ENCODE measurements at regions not wholly inside any gene's neighbourhood (a gene's known extent, or its start where the extent isn't known, plus 50 kb on each side); places are given as distances from the start of the nearest gene placed in this dataset.

DNA sequence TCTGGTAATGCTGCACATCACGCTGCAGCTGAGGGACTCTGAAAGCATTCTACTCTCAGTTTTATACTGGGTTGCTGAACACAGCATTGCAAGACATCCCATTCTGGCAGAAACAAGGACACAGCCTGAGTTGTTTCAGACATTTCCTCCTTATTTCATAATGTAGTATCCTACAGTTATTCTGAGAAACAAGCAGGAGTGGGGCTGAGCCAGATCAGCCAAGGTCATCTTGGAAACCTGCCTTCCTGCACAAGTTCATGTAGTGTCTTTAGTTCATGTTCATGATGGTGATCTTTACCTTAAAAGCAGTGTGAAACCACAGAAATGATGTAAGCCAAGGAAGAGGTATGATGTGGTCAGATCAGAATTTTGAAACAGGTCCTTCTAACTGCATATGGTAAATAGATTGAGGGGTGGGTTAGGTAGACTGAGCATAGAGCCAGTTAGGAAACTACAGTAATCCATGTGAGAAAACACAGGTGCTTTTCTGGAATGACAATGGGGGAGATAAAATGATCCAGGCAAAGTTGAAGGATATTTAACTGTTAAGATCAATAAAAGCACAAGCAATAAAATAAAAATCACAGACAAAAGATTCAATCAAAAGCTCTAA is 1686.8 kb downstream of the LRRC4C start:
- CTCF ChIA-PET = no interaction called here

More for the DNA sequence above, 1686.8 kb downstream of the LRRC4C start:
- TF ChIP-seq ZNF707 (tag by site-specific recombination; IDR thresholded peaks at IDR 0.05) (no peak), ZNF394 (tag by site-specific recombination; IDR thresholded peaks at IDR 0.05; ENCODE audit: borderline replicate concordance) (no peak), ZNF155 (tag by site-specific recombination; IDR thresholded peaks at IDR 0.05) (no peak), ZNF529 (tag by site-specific recombination; IDR thresholded peaks at IDR 0.05; ENCODE audit: insufficient replicate concordance) (no peak), ZNF514 (tag by site-specific recombination; IDR thresholded peaks at IDR 0.05) (no peak), ZNF560 (tag by site-specific recombination; IDR thresholded peaks at IDR 0.05; ENCODE audit: borderline replicate concordance) (no peak), ZNF654 (tag by site-specific recombination; IDR thresholded peaks at IDR 0.05; ENCODE audit: low read depth) (no peak), FEZF1 (tag by site-specific recombination; IDR thresholded peaks at IDR 0.05) (no peak), ZNF354C (tag by site-specific recombination; IDR thresholded peaks at IDR 0.05; ENCODE audit: borderline replicate concordance, low read depth) (no peak), ZNF157 (tag by site-specific recombination; IDR thresholded peaks at IDR 0.05) (no peak), KLF1 (tag by site-specific recombination; IDR thresholded peaks at IDR 0.05) (no peak), RBAK (tag by site-specific recombination; IDR thresholded peaks at IDR 0.05) (no peak)
- TF ChIP-seq, protein P1, sequence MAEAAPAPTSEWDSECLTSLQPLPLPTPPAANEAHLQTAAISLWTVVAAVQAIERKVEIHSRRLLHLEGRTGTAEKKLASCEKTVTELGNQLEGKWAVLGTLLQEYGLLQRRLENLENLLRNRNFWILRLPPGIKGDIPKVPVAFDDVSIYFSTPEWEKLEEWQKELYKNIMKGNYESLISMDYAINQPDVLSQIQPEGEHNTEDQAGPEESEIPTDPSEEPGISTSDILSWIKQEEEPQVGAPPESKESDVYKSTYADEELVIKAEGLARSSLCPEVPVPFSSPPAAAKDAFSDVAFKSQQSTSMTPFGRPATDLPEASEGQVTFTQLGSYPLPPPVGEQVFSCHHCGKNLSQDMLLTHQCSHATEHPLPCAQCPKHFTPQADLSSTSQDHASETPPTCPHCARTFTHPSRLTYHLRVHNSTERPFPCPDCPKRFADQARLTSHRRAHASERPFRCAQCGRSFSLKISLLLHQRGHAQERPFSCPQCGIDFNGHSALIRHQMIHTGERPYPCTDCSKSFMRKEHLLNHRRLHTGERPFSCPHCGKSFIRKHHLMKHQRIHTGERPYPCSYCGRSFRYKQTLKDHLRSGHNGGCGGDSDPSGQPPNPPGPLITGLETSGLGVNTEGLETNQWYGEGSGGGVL (tag by site-specific recombination; IDR thresholded peaks at IDR 0.05) = no peak
- TF ChIP-seq, protein P2, sequence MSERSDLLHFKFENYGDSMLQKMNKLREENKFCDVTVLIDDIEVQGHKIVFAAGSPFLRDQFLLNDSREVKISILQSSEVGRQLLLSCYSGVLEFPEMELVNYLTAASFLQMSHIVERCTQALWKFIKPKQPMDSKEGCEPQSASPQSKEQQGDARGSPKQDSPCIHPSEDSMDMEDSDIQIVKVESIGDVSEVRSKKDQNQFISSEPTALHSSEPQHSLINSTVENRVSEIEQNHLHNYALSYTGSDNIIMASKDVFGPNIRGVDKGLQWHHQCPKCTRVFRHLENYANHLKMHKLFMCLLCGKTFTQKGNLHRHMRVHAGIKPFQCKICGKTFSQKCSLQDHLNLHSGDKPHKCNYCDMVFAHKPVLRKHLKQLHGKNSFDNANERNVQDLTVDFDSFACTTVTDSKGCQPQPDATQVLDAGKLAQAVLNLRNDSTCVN (tag by site-specific recombination; optimal IDR thresholded peaks at IDR 0.05) = no peak
- TF ChIP-seq, protein P3, sequence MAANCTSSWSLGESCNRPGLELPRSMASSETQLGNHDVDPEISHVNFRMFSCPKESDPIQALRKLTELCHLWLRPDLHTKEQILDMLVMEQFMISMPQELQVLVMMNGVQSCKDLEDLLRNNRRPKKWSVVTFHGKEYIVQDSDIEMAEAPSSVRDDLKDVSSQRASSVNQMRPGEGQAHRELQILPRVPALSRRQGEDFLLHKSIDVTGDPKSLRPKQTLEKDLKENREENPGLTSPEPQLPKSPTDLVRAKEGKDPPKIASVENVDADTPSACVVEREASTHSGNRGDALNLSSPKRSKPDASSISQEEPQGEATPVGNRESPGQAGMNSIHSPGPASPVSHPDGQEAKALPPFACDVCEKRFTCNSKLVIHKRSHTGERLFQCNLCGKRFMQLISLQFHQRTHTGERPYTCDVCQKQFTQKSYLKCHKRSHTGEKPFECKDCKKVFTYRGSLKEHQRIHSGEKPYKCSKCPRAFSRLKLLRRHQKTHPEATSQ (tag by site-specific recombination; IDR thresholded peaks at IDR 0.05) = no peak
- TF ChIP-seq, protein P4, sequence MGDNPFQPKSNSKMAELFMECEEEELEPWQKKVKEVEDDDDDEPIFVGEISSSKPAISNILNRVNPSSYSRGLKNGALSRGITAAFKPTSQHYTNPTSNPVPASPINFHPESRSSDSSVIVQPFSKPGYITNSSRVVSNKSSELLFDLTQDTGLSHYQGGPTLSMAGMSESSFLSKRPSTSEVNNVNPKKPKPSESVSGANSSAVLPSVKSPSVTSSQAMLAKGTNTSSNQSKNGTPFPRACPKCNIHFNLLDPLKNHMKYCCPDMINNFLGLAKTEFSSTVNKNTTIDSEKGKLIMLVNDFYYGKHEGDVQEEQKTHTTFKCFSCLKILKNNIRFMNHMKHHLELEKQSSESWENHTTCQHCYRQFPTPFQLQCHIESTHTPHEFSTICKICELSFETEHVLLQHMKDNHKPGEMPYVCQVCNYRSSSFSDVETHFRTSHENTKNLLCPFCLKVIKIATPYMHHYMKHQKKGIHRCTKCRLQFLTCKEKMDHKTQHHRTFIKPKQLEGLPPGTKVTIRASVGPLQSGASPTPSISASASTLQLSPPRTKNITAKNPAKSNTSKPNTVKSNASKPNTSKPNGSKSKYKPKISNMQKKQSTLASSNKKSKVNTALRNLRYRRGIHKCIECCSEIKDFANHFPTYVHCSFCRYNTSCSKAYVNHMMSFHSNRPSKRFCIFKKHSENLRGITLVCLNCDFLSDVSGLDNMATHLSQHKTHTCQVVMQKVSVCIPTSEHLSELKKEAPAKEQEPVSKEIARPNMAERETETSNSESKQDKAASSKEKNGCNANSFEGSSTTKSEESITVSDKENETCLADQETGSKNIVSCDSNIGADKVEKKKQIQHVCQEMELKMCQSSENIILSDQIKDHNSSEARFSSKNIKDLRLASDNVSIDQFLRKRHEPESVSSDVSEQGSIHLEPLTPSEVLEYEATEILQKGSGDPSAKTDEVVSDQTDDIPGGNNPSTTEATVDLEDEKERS (tag by site-specific recombination; IDR thresholded peaks at IDR 0.05) = no peak
- TF ChIP-seq, protein P5, sequence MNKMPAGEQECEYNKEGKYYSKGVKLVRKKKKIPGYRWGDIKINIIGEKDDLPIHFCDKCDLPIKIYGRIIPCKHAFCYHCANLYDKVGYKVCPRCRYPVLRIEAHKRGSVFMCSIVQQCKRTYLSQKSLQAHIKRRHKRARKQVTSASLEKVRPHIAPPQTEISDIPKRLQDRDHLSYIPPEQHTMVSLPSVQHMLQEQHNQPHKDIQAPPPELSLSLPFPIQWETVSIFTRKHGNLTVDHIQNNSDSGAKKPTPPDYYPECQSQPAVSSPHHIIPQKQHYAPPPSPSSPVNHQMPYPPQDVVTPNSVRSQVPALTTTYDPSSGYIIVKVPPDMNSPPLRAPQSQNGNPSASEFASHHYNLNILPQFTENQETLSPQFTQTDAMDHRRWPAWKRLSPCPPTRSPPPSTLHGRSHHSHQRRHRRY (tag by site-specific recombination; IDR thresholded peaks at IDR 0.05) = no peak
- TF ChIP-seq, protein P6, sequence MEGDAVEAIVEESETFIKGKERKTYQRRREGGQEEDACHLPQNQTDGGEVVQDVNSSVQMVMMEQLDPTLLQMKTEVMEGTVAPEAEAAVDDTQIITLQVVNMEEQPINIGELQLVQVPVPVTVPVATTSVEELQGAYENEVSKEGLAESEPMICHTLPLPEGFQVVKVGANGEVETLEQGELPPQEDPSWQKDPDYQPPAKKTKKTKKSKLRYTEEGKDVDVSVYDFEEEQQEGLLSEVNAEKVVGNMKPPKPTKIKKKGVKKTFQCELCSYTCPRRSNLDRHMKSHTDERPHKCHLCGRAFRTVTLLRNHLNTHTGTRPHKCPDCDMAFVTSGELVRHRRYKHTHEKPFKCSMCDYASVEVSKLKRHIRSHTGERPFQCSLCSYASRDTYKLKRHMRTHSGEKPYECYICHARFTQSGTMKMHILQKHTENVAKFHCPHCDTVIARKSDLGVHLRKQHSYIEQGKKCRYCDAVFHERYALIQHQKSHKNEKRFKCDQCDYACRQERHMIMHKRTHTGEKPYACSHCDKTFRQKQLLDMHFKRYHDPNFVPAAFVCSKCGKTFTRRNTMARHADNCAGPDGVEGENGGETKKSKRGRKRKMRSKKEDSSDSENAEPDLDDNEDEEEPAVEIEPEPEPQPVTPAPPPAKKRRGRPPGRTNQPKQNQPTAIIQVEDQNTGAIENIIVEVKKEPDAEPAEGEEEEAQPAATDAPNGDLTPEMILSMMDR (tag by site-specific recombination; IDR thresholded peaks at IDR 0.05) = no peak
- TF ChIP-seq, protein P7, sequence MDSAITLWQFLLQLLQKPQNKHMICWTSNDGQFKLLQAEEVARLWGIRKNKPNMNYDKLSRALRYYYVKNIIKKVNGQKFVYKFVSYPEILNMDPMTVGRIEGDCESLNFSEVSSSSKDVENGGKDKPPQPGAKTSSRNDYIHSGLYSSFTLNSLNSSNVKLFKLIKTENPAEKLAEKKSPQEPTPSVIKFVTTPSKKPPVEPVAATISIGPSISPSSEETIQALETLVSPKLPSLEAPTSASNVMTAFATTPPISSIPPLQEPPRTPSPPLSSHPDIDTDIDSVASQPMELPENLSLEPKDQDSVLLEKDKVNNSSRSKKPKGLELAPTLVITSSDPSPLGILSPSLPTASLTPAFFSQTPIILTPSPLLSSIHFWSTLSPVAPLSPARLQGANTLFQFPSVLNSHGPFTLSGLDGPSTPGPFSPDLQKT (IDR thresholded peaks at IDR 0.05; ENCODE audit: borderline replicate concordance, low read depth, low read length) = no peak
- Histone ChIP-seq H3K36me3 (ENCODE audit: control insufficient read depth in 2 of 2, insufficient read depth in 1 of 2, low read length in 2 of 2) (no peaks in the 10 kb centered on the region), H3K27ac (ENCODE audit: extremely low read depth, low read depth, low read length) (no peak overlapping the region), H3K4me1 (ENCODE audit: control insufficient read depth, insufficient read depth, low read length) (no peaks in the 10 kb centered on the region), H3K4me3 (ENCODE audit: low read depth, low read length) (no peak overlapping the region), H3K9me3 (ENCODE audit: control insufficient read depth, insufficient read depth, low read depth, low read length) (no peaks in the 10 kb centered on the region)
- POLR2A ChIA-PET = no interaction called here

Measured in HEK293 (cell line).